Stimulated activated naive CD8-positive, alpha-beta T cell treated with anti-CD3 and anti-CD28 coated beads, Interleukin-15, amount 100 ng/mL, for 72 hours (primary cell): ENCODE measurements at regions not wholly inside any gene's neighbourhood (a gene's known extent, or its start where the extent isn't known, plus 50 kb on each side); places are given as distances from the start of the nearest gene placed in this dataset.

Experiments
- ATAC-seq: fragments of 150-1000 bp; cut with Tn5 transposase; 2 replicates; pipeline ENCODE4 v1.10.0; 2021; ENCODE audit warnings: mild to moderate bottlenecking, moderate library complexity
- DNase-seq, 2 donors: peaks; one replicate each; pipeline ENCODE4 v3.0.0; 2021 to 2022
- H3K27ac Mint-ChIP-seq, 2 donors: one replicate each; pipeline ENCODE4 v1.8.0; 2022; ENCODE audit warnings: mild to moderate bottlenecking in 2 of 2, mixed read lengths in 2 of 2, moderate library complexity in 2 of 2
- H3K27me3 Mint-ChIP-seq: one replicate; pipeline ENCODE4 v1.8.0; 2022; ENCODE audit warnings: mixed read lengths
- H3K4me1 Mint-ChIP-seq: one replicate; pipeline ENCODE4 v1.8.0; 2022; ENCODE audit warnings: mild to moderate bottlenecking, mixed read lengths
- H3K4me3 Mint-ChIP-seq, 2 donors: one replicate each; pipeline ENCODE4 v1.8.0; 2022; ENCODE audit warnings: mild to moderate bottlenecking in 2 of 2, mixed read lengths in 2 of 2, moderate library complexity in 1 of 2
- H3K9me3 Mint-ChIP-seq, 2 donors: one replicate each; pipeline ENCODE4 v1.8.0; 2022; ENCODE audit warnings: mixed read lengths in 2 of 2

GRCh38 chr14:53491256-53491883 lies 338.2 kb upstream of the DDHD1 start:
- no peak for DNase-seq

DNA sequence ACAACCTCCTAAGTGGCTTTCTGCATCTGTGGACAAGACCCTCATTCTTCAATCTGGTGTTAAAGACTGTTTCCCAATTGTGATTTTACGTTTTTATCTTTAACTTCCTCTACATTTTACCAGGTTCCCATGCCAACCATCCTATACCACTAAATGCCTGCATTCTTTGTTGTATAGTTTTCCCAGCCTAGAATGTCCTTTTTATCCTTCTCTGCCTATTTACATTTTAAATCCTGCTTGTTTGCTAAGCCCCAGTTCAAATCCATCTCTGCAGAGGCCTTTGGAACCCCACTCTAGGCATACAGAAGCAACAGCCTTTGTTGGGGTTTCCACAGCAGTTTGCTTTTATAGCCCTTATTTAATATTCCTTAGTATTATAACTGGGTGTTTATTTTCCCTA lies 325.1 kb upstream of the DDHD1 start:
- Mint-ChIP-seq H3K4me3 (no peak overlapping the region), H3K27me3 (no peaks in the 10 kb centered on the region), H3K4me1 (no peaks in the 10 kb centered on the region), H3K9me3 (peaks cover 0 to 21% of the 10 kb centered on the region in 2 donors), H3K27ac (no peak overlapping the region)
- DNase-seq (no peak), ATAC-seq (no peak)

More at GRCh38 chr14:53491256-53491883, 338.2 kb upstream of the DDHD1 start:
- H3K27me3 Mint-ChIP-seq: no peaks in the 10 kb centered on the region
- H3K4me3 Mint-ChIP-seq: no peak overlapping the region
- H3K4me1 Mint-ChIP-seq: no peaks in the 10 kb centered on the region
- no peak for ATAC-seq
- H3K27ac Mint-ChIP-seq: no peak overlapping the region
- peaks cover 0 to 4% of the 10 kb centered on the region in 2 donors for H3K9me3 Mint-ChIP-seq

DNA sequence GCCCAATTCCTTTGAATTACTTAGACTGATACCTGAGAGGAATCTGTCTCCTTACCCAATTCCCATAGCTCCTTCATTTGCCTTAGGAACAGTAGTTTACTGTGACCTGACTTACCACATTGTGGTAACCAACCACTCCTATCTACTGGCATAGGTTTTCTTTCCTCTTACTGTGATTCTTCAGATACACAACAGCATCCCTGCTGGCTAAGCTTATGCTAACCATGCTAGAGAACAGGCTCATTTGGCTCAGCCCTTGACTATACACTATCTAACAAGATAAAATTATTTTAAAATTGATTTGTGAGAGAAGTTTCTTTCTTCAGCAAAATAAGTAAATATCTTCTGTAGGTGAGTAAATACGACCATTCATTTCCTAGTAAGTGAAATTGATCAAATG lies 320.4 kb upstream of the DDHD1 start:
- Mint-ChIP-seq H3K4me3 (no peak overlapping the region), H3K4me1 (no peaks in the 10 kb centered on the region), H3K27ac (no peak overlapping the region), H3K27me3 (no peaks in the 10 kb centered on the region), H3K9me3 (no peaks in the 10 kb centered on the region)
- ATAC-seq (no peak), DNase-seq (no peak)

- Mint-ChIP-seq H3K27me3 (no peaks in the 10 kb centered on the region), H3K9me3 (no peaks in the 10 kb centered on the region), H3K27ac (no peak overlapping the region), H3K4me3 (no peak overlapping the region), H3K4me1 (no peaks in the 10 kb centered on the region)
- ATAC-seq (no peak), DNase-seq (no peak)
Observed at GRCh38 chr14:53472306-53472705, 319.2 kb upstream of the DDHD1 start.

- Mint-ChIP-seq H3K9me3 (no peaks in the 10 kb centered on the region), H3K27ac (peak overlapping the region in 1 of 2 donors; percentile 9)
- no peak for ATAC-seq
Observed at GRCh38 chr14:53470351-53471043, 317.4 kb upstream of the DDHD1 start.

DNA sequence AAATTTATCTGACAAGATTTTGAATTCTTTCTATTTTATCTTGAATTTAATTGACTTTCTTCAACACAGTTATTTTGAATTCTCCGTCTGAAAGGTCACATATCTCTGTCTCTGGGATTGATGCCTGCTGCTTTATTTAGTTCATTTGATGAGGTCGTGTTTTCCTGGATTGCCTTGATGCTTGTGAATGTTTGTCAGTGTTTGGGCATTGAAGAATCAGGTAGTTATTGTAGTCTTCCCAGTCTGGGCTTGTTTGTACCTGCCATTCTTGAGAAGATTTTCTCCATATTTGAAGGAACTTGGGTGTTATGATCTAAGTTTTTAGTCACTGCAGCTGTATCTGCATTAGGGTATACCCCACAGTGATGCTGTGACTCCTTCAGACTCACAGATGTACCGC lies 315.8 kb upstream of the DDHD1 start:
- no peaks in the 10 kb centered on the region for H3K9me3 Mint-ChIP-seq
- no peaks in the 10 kb centered on the region for H3K27me3 Mint-ChIP-seq
- H3K4me3 Mint-ChIP-seq: no peak overlapping the region

More at GRCh38 chr14:53470351-53471043, 317.4 kb upstream of the DDHD1 start:
- Mint-ChIP-seq H3K4me1 (no peaks in the 10 kb centered on the region), H3K4me3 (no peak overlapping the region), H3K27me3 (no peaks in the 10 kb centered on the region)
- no peak for DNase-seq

DNA sequence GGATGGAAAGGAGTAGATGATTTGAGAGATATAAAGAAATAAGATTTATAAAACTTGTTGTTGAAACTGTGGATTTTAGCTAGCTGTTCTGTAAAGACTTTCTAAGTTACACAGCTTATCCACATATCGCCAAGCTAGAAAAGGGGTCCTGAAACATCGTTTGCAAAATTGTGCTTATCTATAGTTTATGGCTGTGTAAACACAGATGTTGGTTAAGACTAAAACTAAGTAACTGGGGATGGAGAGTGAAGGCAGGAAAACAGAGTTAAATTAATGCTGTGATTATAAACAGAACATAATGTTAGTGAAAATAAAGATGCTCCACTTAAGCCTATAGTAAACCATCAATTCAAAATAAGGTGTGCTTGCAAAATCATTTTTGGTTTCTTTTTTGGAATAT lies 311.3 kb upstream of the DDHD1 start:
- no peak overlapping the region for H3K27ac Mint-ChIP-seq
- no peak overlapping the region for H3K4me3 Mint-ChIP-seq
- no peaks in the 10 kb centered on the region for H3K4me1 Mint-ChIP-seq
- DNase-seq (no peak), ATAC-seq (no peak)
- no peaks in the 10 kb centered on the region for H3K9me3 Mint-ChIP-seq
- no peaks in the 10 kb centered on the region for H3K27me3 Mint-ChIP-seq

More for the DNA sequence above, 315.8 kb upstream of the DDHD1 start:
- no peak for ATAC-seq
- no peak overlapping the region for H3K27ac Mint-ChIP-seq
- DNase-seq: no peak
- no peaks in the 10 kb centered on the region for H3K4me1 Mint-ChIP-seq

DNA sequence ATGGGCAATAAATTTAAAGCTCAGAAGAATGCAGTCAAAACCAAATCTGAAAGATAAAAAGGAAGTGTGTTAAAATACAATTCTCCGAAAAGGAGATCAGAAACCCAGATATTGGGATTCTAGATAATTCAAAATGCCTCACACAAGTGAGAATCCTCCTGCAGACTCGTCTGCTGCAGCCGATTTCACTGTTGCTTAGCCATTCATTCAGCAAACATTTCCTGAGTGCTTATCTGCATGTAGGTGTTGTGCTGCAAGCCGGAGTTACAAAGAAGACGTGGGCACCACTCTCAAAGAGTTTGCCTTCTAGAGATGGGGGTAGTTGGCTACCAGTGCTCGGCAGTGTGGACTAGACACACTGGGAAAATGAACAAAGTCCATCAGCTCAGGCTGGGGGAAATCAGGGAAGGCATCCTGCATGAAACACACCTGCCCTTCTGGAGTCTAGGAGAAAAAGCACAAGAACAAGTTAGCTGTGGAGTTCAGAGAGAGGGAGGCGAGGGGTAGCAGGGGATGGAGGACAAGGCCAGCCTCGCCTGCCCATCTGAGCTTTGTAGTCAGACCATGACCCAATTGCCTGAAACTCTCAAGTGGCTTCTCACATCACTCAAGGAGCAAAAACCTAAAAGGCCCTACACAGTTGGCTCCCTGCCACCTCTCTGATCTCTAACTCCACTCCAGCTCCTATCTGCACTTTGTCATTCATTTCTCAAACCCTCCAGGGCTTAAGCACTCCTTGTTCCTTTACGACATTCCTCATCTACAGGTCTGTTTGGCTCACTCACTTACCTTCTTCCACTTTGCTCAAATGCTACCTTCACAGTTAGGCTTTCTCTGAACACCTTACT lies 310.0 kb upstream of the DDHD1 start:
- Mint-ChIP-seq H3K27ac (no peak overlapping the region), H3K9me3 (no peaks in the 10 kb centered on the region), H3K4me3 (no peak overlapping the region), H3K27me3 (no peaks in the 10 kb centered on the region), H3K4me1 (no peaks in the 10 kb centered on the region)
- ATAC-seq (no peak), DNase-seq (no peak)

- no peak overlapping the region for H3K4me3 Mint-ChIP-seq
- H3K4me1 Mint-ChIP-seq: no peaks in the 10 kb centered on the region
- no peak for DNase-seq
- H3K27me3 Mint-ChIP-seq: no peaks in the 10 kb centered on the region
- no peak for ATAC-seq
- H3K9me3 Mint-ChIP-seq: no peaks in the 10 kb centered on the region
- no peak overlapping the region for H3K27ac Mint-ChIP-seq
Observed at GRCh38 chr14:53461858-53462257, 308.7 kb upstream of the DDHD1 start.

GRCh38 chr14:53460544-53460943 lies 307.4 kb upstream of the DDHD1 start:
- Mint-ChIP-seq H3K9me3 (no peaks in the 10 kb centered on the region), H3K4me1 (no peaks in the 10 kb centered on the region), H3K27ac (no peak overlapping the region), H3K27me3 (no peaks in the 10 kb centered on the region), H3K4me3 (no peak overlapping the region)
- DNase-seq (no peak), ATAC-seq (no peak)

GRCh38 chr14:53458368-53458814 lies 305.3 kb upstream of the DDHD1 start:
- DNase-seq: no peak
- Mint-ChIP-seq H3K4me1 (no peaks in the 10 kb centered on the region), H3K9me3 (no peaks in the 10 kb centered on the region), H3K27me3 (no peaks in the 10 kb centered on the region), H3K27ac (no peak overlapping the region), H3K4me3 (no peak overlapping the region)
- no peak for ATAC-seq

- DNase-seq (no peak), ATAC-seq (no peak)
- Mint-ChIP-seq H3K4me3 (no peak overlapping the region), H3K9me3 (no peaks in the 10 kb centered on the region), H3K27ac (no peak overlapping the region), H3K4me1 (no peaks in the 10 kb centered on the region), H3K27me3 (no peaks in the 10 kb centered on the region)
Observed at GRCh38 chr14:53456931-53457330, 303.8 kb upstream of the DDHD1 start.

DNA sequence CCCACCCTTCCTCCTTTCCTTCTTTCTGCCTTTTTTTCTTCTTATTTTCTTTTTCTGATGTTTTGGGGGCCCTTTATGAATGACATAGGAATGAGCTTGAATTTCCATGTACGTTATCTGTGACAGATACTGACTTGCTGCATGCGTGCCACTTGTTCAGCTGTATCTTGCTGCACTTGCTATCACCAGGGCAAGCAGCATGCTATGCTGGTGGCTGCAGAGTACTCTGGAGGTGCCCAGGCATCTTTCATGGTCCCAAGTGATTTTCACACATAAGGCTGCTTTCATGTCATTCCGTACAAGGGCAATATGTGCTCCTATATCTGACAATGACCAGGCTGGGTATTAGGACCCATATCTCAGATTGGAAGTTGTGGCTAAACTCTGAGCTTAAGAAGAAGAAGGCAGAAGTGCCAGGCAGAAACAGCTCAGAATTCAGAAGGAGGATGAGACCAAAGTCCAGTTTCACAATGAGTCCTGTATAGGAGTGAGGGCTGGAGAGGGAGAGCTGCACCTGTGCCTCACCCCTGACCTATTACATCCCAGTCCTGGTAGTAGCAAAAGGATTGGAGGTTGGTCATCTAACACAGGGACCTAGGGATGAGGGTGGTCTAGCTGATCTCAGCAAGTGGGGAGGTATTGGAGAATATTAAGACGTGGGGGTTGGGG lies 299.0 kb upstream of the DDHD1 start:
- no peak for ATAC-seq
- Mint-ChIP-seq H3K27ac (peak overlapping the region in 1 of 2 donors; percentile 29), H3K9me3 (no peaks in the 10 kb centered on the region), H3K4me1 (no peaks in the 10 kb centered on the region), H3K27me3 (no peaks in the 10 kb centered on the region), H3K4me3 (no peak overlapping the region)
- no peak for DNase-seq

DNA sequence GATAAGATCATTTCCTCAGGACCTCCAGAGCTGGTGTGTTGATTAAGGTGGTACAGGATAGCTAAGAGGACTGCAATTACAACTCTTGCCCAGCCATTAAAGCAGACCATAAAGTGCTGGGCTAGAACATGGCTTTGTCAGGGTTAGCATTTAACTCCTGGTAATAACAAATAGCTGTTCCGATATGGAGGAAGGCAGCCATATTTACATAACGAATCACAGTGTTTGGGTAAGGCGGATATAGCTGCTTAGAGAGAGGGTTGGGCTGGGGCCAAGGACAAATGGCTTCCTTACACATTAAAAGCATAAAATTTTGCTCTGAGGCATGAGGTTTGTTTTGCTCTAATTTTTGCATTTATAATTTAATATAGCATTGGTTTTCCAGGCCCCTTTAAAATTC lies 297.7 kb upstream of the DDHD1 start:
- DNase-seq (no peak), ATAC-seq (no peak)
- H3K4me1 Mint-ChIP-seq: no peaks in the 10 kb centered on the region
- H3K27me3 Mint-ChIP-seq: no peaks in the 10 kb centered on the region
- no peak overlapping the region for H3K27ac Mint-ChIP-seq
- H3K9me3 Mint-ChIP-seq: peaks cover 0 to under 1% of the 10 kb centered on the region in 2 donors
- no peak overlapping the region for H3K4me3 Mint-ChIP-seq

GRCh38 chr14:53448682-53449081 lies 295.6 kb upstream of the DDHD1 start:
- H3K9me3 Mint-ChIP-seq: peaks cover 0 to 8% of the 10 kb centered on the region in 2 donors
- ATAC-seq (no peak), DNase-seq (no peak)
- peak overlapping the region in 1 of 2 donors; percentile 44 for H3K27ac Mint-ChIP-seq
- no peaks in the 10 kb centered on the region for H3K4me1 Mint-ChIP-seq
- H3K27me3 Mint-ChIP-seq: no peaks in the 10 kb centered on the region
- no peak overlapping the region for H3K4me3 Mint-ChIP-seq
